GM18867 (cell line): ENCODE measurements at regions not wholly inside any gene's neighbourhood (a gene's known extent, or its start where the extent isn't known, plus 50 kb on each side); places are given as distances from the start of the nearest gene placed in this dataset.
"Not testable (repeated sequence)": the region's sequence is repeated elsewhere in the genome, so short reads cannot be mapped to it uniquely, and the experiment has no call there.

Experiments used
- ATAC-seq: cut with Tn5 transposase; IDR thresholded peaks from one replicate; pipeline ENCODE4 v1.9.1; 2021; ENCODE audit warnings: mild to moderate bottlenecking, moderate library complexity; ENCODE audit not compliant: unreplicated experiment

- ATAC-seq: no peak
Measured at GRCh38 chr11:71182791-71183677, 69.3 kb downstream of the SHANK2 start.

GRCh38 chr11:71181566-71181965 lies 70.8 kb downstream of the SHANK2 start:
- ATAC-seq: no peak

GRCh38 chr11:71180694-71181470 lies 71.5 kb downstream of the SHANK2 start:
- ATAC-seq: no peak

- no peak for ATAC-seq
Measured at GRCh38 chr11:71179877-71180605, 72.3 kb downstream of the SHANK2 start.

GRCh38 chr11:71178076-71178475 lies 74.3 kb downstream of the SHANK2 start:
- ATAC-seq: no peak

- no peak for ATAC-seq
Measured at GRCh38 chr11:71176812-71177211, 75.6 kb downstream of the SHANK2 start.

GRCh38 chr11:71173709-71174108 lies 78.7 kb downstream of the SHANK2 start:
- ATAC-seq: no peak

GRCh38 chr11:71172680-71173079 lies 79.7 kb downstream of the SHANK2 start:
- ATAC-seq: no peak

GRCh38 chr11:71171576-71171975 lies 80.8 kb downstream of the SHANK2 start:
- ATAC-seq: no peak

GRCh38 chr11:71170624-71171423 lies 81.6 kb downstream of the SHANK2 start:
- no peak for ATAC-seq

GRCh38 chr11:71169313-71169712 lies 83.1 kb downstream of the SHANK2 start:
- no peak for ATAC-seq

GRCh38 chr11:71167814-71168213 lies 84.6 kb downstream of the SHANK2 start:
- ATAC-seq: not testable (repeated sequence)

GRCh38 chr11:71165771-71166170 lies 86.6 kb downstream of the SHANK2 start:
- ATAC-seq: no peak

GRCh38 chr11:71164621-71165020 lies 87.8 kb downstream of the SHANK2 start:
- ATAC-seq: no peak

GRCh38 chr11:71164186-71164585 lies 88.2 kb downstream of the SHANK2 start:
- ATAC-seq: no peak

GRCh38 chr11:71163371-71163770 lies 89.0 kb downstream of the SHANK2 start:
- ATAC-seq: no peak

- no peak for ATAC-seq
Measured at GRCh38 chr11:71158936-71159335, 93.4 kb downstream of the SHANK2 start.

- ATAC-seq: not testable (repeated sequence)
Measured at GRCh38 chr11:71157676-71158075, 94.7 kb downstream of the SHANK2 start.

GRCh38 chr11:71156301-71156700 lies 96.1 kb downstream of the SHANK2 start:
- no peak for ATAC-seq

GRCh38 chr11:71155846-71156245 lies 96.5 kb downstream of the SHANK2 start:
- no peak for ATAC-seq
